ENCODE measurements at regions not wholly inside any gene's neighbourhood (a gene's known extent, or its start where the extent isn't known, plus 50 kb on each side); places are given as distances from the start of the nearest gene placed in this dataset.
"Not testable (repeated sequence)": the region's sequence is repeated elsewhere in the genome, so short reads cannot be mapped to it uniquely, and the experiment has no call there.

GRCh38 chr20:26167499-26167898 lies 470.8 kb upstream of the ZNF337 start (continued):
- TF ChIP-seq SRSF7 (optimal IDR thresholded peaks at IDR 0.05; ENCODE audit: low read depth, low read length) (no peak), KHSRP (IDR thresholded peaks at IDR 0.05) (no peak)
- TF ChIP-seq, protein P1, sequence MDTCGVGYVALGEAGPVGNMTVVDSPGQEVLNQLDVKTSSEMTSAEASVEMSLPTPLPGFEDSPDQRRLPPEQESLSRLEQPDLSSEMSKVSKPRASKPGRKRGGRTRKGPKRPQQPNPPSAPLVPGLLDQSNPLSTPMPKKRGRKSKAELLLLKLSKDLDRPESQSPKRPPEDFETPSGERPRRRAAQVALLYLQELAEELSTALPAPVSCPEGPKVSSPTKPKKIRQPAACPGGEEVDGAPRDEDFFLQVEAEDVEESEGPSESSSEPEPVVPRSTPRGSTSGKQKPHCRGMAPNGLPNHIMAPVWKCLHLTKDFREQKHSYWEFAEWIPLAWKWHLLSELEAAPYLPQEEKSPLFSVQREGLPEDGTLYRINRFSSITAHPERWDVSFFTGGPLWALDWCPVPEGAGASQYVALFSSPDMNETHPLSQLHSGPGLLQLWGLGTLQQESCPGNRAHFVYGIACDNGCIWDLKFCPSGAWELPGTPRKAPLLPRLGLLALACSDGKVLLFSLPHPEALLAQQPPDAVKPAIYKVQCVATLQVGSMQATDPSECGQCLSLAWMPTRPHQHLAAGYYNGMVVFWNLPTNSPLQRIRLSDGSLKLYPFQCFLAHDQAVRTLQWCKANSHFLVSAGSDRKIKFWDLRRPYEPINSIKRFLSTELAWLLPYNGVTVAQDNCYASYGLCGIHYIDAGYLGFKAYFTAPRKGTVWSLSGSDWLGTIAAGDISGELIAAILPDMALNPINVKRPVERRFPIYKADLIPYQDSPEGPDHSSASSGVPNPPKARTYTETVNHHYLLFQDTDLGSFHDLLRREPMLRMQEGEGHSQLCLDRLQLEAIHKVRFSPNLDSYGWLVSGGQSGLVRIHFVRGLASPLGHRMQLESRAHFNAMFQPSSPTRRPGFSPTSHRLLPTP (IDR thresholded peaks at IDR 0.05; ENCODE audit: borderline replicate concordance, extremely low read depth, insufficient read length): no peak

GRCh38 chr20:26163890-26164289 lies 467.2 kb upstream of the ZNF337 start:
- H3K27ac ChIP-seq (ENCODE audit: extremely low read depth, low read depth, low read length): no peak overlapping the region
- H3K27me3 ChIP-seq (ENCODE audit: control insufficient read depth in 2 of 2, insufficient read depth in 2 of 2, low read length in 2 of 2): no peaks in the 10 kb centered on the region
- FAIRE-seq (no peak), ATAC-seq (no peak), DNase-seq (ENCODE audit: extremely low read depth in 1 of 4, low spot score in 3 of 4) (no peak)
- POLR2A ChIA-PET: no interaction called here
- TF ChIP-seq HMBOX1 (IDR thresholded peaks at IDR 0.05) (no peak), SNIP1 (IDR thresholded peaks at IDR 0.05; ENCODE audit: low read depth) (no peak), TCF15 (CRISPR knock-in tag; IDR thresholded peaks at IDR 0.05) (no peak), TBP (optimal IDR thresholded peaks at IDR 0.05; ENCODE audit: low read depth, low read length) (no peak)
- H4K20me1 ChIP-seq (replicated peaks; ENCODE audit: control insufficient read depth, insufficient read depth, low read length): no peaks in the 10 kb centered on the region
- intact Hi-C loops (cut with micrococcal nuclease): no loop called here
- CTCF ChIA-PET (ENCODE audit: low intra/inter-chr PET ratio): no interaction called here
- no peak overlapping the region for H2AFZ ChIP-seq (ENCODE audit: low read depth, low read length)
- no peak overlapping the region for H3K9ac ChIP-seq (ENCODE audit: insufficient read depth in 1 of 2, low read depth in 2 of 2, low read length in 2 of 2)
- in situ Hi-C loops (cut with MboI): no loop called here
- no peak overlapping the region for H3K4me3 ChIP-seq
- no peaks in the 10 kb centered on the region for H3K36me3 ChIP-seq (ENCODE audit: control insufficient read depth, insufficient read depth, low read length)
- BruUV-seq (replicated peaks): no TSS peak
- WGBS (ENCODE audit: insufficient coverage, low coverage, missing lambda C conversion rate): 4% methylated on average over 2 of the region's 2 CpGs
- H3K9me3 ChIP-seq (replicated peaks; ENCODE audit: control insufficient read depth, insufficient read depth, low read depth, low read length): no peaks in the 10 kb centered on the region
- H3K4me2 ChIP-seq (ENCODE audit: insufficient read depth, low read length): no peak overlapping the region
- no peaks in the 10 kb centered on the region for H3K79me2 ChIP-seq (ENCODE audit: control insufficient read depth, insufficient read depth, low read length)
- H3K4me1 ChIP-seq (replicated peaks in 1 of 2; ENCODE audit: control insufficient read depth in 2 of 2, insufficient read depth in 2 of 2, low read length in 2 of 2): no peaks in the 10 kb centered on the region
- H3K9me1 ChIP-seq (ENCODE audit: control insufficient read depth, insufficient read depth, low read length): no peaks in the 10 kb centered on the region

- WGBS (ENCODE audit: insufficient coverage, low coverage, missing lambda C conversion rate): 0% methylated on average over 5 of the region's 5 CpGs
- H3K27me3 ChIP-seq (ENCODE audit: control insufficient read depth in 2 of 2, insufficient read depth in 2 of 2, low read length in 2 of 2); H3K4me1 ChIP-seq (replicated peaks in 1 of 2; ENCODE audit: control insufficient read depth in 2 of 2, insufficient read depth in 2 of 2, low read length in 2 of 2); DNase-seq (ENCODE audit: extremely low read depth in 1 of 4, low spot score in 3 of 4); in situ Hi-C loops (cut with MboI); H3K27ac ChIP-seq (ENCODE audit: extremely low read depth, low read depth, low read length); H2AFZ ChIP-seq (ENCODE audit: low read depth, low read length); H3K9me3 ChIP-seq (replicated peaks; ENCODE audit: control insufficient read depth, insufficient read depth, low read depth, low read length); H3K79me2 ChIP-seq (ENCODE audit: control insufficient read depth, insufficient read depth, low read length); BruUV-seq (replicated peaks); CTCF ChIA-PET (ENCODE audit: low intra/inter-chr PET ratio); ATAC-seq; FAIRE-seq; intact Hi-C loops (cut with micrococcal nuclease); H3K36me3 ChIP-seq (ENCODE audit: control insufficient read depth, insufficient read depth, low read length); H4K20me1 ChIP-seq (replicated peaks; ENCODE audit: control insufficient read depth, insufficient read depth, low read length); H3K9me1 ChIP-seq (ENCODE audit: control insufficient read depth, insufficient read depth, low read length); H3K4me3 ChIP-seq; H3K9ac ChIP-seq (ENCODE audit: insufficient read depth in 1 of 2, low read depth in 2 of 2, low read length in 2 of 2); H3K4me2 ChIP-seq (ENCODE audit: insufficient read depth, low read length): not testable (repeated sequence)
- POLR2A ChIA-PET: interaction anchor here (0.6 kb wide), 1 partner anchor 9 kb away, joined by 3 read pairs; no protein-coding TSS in a partner anchor
Measured at GRCh38 chr20:26163151-26163550, 466.5 kb upstream of the ZNF337 start.
